Muscle of leg (tissue), 3 donors: ENCODE measurements at regions not wholly inside any gene's neighbourhood (a gene's known extent, or its start where the extent isn't known, plus 50 kb on each side); places are given as distances from the start of the nearest gene placed in this dataset.
"Not testable (repeated sequence)": the region's sequence is repeated elsewhere in the genome, so short reads cannot be mapped to it uniquely, and the experiment has no call there.

Experiments
- DNase-seq: peaks from one replicate; pipeline ENCODE4 v3.0.0; 2013
- H3K27ac ChIP-seq: one replicate; pipeline ENCODE4 v1.5.1; 2013; ENCODE audit warnings: mild to moderate bottlenecking, low read length, control low read depth
- H3K27me3 ChIP-seq: one replicate; pipeline ENCODE4 v1.6.1; 2013; ENCODE audit warnings: low read length; ENCODE audit not compliant: control insufficient read depth, insufficient read depth
- H3K36me3 ChIP-seq: one replicate; pipeline ENCODE4 v1.6.1; 2013; ENCODE audit warnings: low read length; ENCODE audit not compliant: control insufficient read depth, insufficient read depth
- H3K4me1 ChIP-seq: one replicate; pipeline ENCODE4 v1.6.1; 2013; ENCODE audit warnings: low read length; ENCODE audit not compliant: control insufficient read depth, insufficient read depth
- H3K4me3 ChIP-seq: one replicate; pipeline ENCODE4 v1.5.1; 2013; ENCODE audit warnings: low read length, control low read depth
- H3K9me3 ChIP-seq: replicated peaks from 2 replicates; pipeline ENCODE4 v1.6.1; 2013; ENCODE audit warnings: low read depth, low read length; ENCODE audit not compliant: control insufficient read depth
- WGBS: methylation state at CpG from one replicate; pipeline ENCODE4 v1.1.5; 2013; ENCODE audit warnings: missing lambda C conversion rate; ENCODE audit not compliant: insufficient coverage; 5-methylcytosine and 5-hydroxymethylcytosine counted together

DNA sequence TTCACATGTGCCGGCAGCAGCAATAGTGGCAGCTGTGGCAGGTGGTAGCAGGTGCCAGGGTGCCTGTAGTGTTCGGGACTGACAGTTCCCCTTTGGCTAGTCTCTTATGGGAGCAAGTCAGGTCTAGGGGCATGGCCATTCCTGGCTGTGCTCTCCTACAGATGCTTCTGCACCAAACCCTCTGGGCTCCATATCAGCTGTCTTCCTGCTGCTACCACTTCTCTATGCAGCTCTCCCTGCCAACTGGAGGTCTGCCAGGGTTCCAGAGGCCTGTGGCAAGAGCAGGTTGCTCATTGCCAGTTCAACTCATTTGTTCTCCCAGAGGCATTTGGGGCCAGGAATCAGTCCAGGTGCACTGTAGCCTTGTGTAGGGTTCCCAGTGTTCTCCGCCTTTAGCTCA, 473.7 kb downstream of the JRKL start:
- peak; percentile 14 for DNase-seq
- Histone ChIP-seq H3K4me3 (no peak overlapping the region), H3K27me3 (no peaks in the 10 kb centered on the region), H3K4me1 (no peaks in the 10 kb centered on the region), H3K36me3 (no peaks in the 10 kb centered on the region), H3K27ac (no peak overlapping the region), H3K9me3 (peaks cover 4% of the 10 kb centered on the region)
- 90% methylated on average over 3 of the region's 3 CpGs for WGBS

- Histone ChIP-seq H3K4me1 (no peaks in the 10 kb centered on the region), H3K36me3 (no peaks in the 10 kb centered on the region), H3K9me3 (peaks cover 4% of the 10 kb centered on the region), H3K4me3 (no peak overlapping the region), H3K27ac (no peak overlapping the region), H3K27me3 (no peaks in the 10 kb centered on the region)
- WGBS, result no CpG with 5 or more reads among the region's 2 CpGs
- no peak for DNase-seq
These were observed 475.2 kb downstream of the JRKL start for GRCh38 chr11:96865020-96865419.

GRCh38 chr11:96869207-96869606, 479.4 kb downstream of the JRKL start:
- Histone ChIP-seq H3K9me3 (peaks cover 4% of the 10 kb centered on the region), H3K27ac (no peak overlapping the region), H3K27me3 (no peaks in the 10 kb centered on the region), H3K4me3 (no peak overlapping the region), H3K36me3 (no peaks in the 10 kb centered on the region), H3K4me1 (no peaks in the 10 kb centered on the region)
- no peak for DNase-seq

- Histone ChIP-seq H3K27me3 (no peaks in the 10 kb centered on the region), H3K4me1 (no peaks in the 10 kb centered on the region), H3K9me3 (no peaks in the 10 kb centered on the region), H3K27ac (no peak overlapping the region), H3K36me3 (no peaks in the 10 kb centered on the region), H3K4me3 (no peak overlapping the region)
- WGBS, result 70% methylated on average over 2 of the region's 4 CpGs
- DNase-seq, result peak; percentile 24
These were observed 485.9 kb downstream of the JRKL start for GRCh38 chr11:96875712-96876111.

DNA sequence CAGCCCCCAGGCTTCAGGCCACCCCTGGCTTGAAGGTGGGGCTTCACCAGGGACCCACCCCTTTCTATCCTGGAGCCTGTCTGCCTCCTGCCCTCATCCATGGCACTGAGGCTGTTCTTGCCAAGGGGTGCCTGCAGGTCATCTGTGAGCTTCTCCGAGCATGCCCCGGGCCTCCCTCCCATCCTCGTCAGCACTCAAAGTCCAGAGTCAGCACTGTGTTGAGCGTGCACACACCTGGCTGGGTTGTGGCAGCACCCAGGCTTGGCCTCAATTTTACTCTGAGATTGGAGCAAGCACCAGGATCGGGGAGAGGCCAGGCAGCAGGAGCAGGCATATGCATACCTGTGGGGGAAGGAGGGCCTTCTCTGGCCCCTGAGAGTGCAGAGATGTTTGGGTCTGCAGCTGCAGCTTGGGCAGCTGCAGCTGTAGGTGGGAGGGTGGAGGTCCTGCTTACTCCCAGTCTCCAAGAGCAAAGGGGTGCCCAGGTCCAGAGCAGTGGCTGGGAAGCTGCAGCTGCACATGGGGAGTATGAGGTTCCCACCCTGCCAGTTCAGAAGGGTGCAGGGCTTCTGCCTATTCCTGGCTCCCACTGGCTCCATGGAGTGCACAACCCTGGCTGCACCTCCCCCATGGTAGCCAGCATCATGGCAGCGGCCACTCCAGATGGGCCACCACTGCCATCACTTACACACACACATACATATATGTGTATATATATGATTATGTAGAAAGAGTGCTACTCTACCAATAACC, 488.7 kb downstream of the JRKL start:
- no peak for DNase-seq
- Histone ChIP-seq H3K36me3 (no peaks in the 10 kb centered on the region), H3K4me1 (no peaks in the 10 kb centered on the region), H3K27ac (no peak overlapping the region), H3K9me3 (no peaks in the 10 kb centered on the region), H3K27me3 (no peaks in the 10 kb centered on the region), H3K4me3 (no peak overlapping the region)
- WGBS, result 96% methylated on average over 5 of the region's 6 CpGs

GRCh38 chr11:96882622-96883021, 492.8 kb downstream of the JRKL start:
- 94% methylated on average over 2 of the region's 2 CpGs for WGBS
- H3K36me3 ChIP-seq, H3K27me3 ChIP-seq, H3K4me3 ChIP-seq, H3K9me3 ChIP-seq, H3K27ac ChIP-seq, H3K4me1 ChIP-seq, DNase-seq: not testable (repeated sequence)

GRCh38 chr11:96885405-96885804, 495.6 kb downstream of the JRKL start:
- no CpG with 5 or more reads among the region's 3 CpGs for WGBS
- no peaks in the 10 kb centered on the region for H3K4me1 ChIP-seq
- no peak overlapping the region for H3K4me3 ChIP-seq
- H3K27me3 ChIP-seq, result no peaks in the 10 kb centered on the region
- H3K27ac ChIP-seq, result no peak overlapping the region
- no peaks in the 10 kb centered on the region for H3K36me3 ChIP-seq
- no peak for DNase-seq
- no peaks in the 10 kb centered on the region for H3K9me3 ChIP-seq

- DNase-seq, result no peak
- H3K27me3 ChIP-seq, result no peaks in the 10 kb centered on the region
- WGBS, result no CpG with 5 or more reads among the region's 2 CpGs
- H3K9me3 ChIP-seq, result no peaks in the 10 kb centered on the region
- H3K4me1 ChIP-seq, result no peaks in the 10 kb centered on the region
- H3K4me3 ChIP-seq, result no peak overlapping the region
- no peak overlapping the region for H3K27ac ChIP-seq
- H3K36me3 ChIP-seq, result no peaks in the 10 kb centered on the region
These were observed 496.1 kb downstream of the JRKL start for GRCh38 chr11:96885912-96886311.

GRCh38 chr11:96893988-96894387, 504.2 kb downstream of the JRKL start:
- no peak overlapping the region for H3K27ac ChIP-seq
- H3K9me3 ChIP-seq, result no peaks in the 10 kb centered on the region
- H3K36me3 ChIP-seq, result no peaks in the 10 kb centered on the region
- no peak overlapping the region for H3K4me3 ChIP-seq
- H3K27me3 ChIP-seq, result no peaks in the 10 kb centered on the region
- no peaks in the 10 kb centered on the region for H3K4me1 ChIP-seq
- no CpG with 5 or more reads among the region's 3 CpGs for WGBS
- no peak for DNase-seq

- WGBS, result no CpG with 5 or more reads among the region's 1 CpG
- Histone ChIP-seq H3K4me3 (no peak overlapping the region), H3K4me1 (no peaks in the 10 kb centered on the region), H3K9me3 (no peaks in the 10 kb centered on the region), H3K27ac (no peak overlapping the region), H3K27me3 (no peaks in the 10 kb centered on the region), H3K36me3 (no peaks in the 10 kb centered on the region)
- no peak for DNase-seq
These were observed 504.8 kb downstream of the JRKL start for GRCh38 chr11:96894587-96894986.

DNA sequence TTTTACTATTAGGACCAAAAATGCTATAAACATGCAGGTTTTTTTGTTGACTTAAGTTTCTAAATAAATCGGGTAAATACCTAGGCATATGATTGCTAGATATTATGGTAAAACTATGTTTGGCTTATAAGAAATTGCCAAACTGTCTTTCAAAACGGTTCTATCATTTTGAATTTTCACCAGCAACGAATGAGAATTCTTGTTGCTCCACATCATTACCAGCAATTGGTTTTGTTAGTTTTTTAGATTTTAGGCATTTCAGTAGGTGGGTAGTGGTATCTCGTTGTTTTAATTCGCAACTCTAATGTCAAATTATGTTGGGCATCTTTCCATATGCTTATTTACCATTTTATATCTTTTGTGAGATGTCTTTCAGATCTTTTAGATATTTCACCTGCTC, 510.2 kb downstream of the JRKL start:
- no CpG with 5 or more reads among the region's 5 CpGs for WGBS
- H3K36me3 ChIP-seq, result no peaks in the 10 kb centered on the region
- DNase-seq, result no peak
- no peak overlapping the region for H3K27ac ChIP-seq
- no peaks in the 10 kb centered on the region for H3K27me3 ChIP-seq
- no peak overlapping the region for H3K4me3 ChIP-seq
- no peaks in the 10 kb centered on the region for H3K9me3 ChIP-seq
- H3K4me1 ChIP-seq, result no peaks in the 10 kb centered on the region
